UCSD-AML1 (cell line): ENCODE measurements at regions not wholly inside any gene's neighbourhood (a gene's known extent, or its start where the extent isn't known, plus 50 kb on each side); places are given as distances from the start of the nearest gene placed in this dataset.
"Not testable (repeated sequence)": the region's sequence is repeated elsewhere in the genome, so short reads cannot be mapped to it uniquely, and the experiment has no call there.

Experiments
- DNase-seq: peaks from one replicate; lab custom pipeline; 2025; ENCODE audit not compliant: unreplicated experiment; lab: John Stamatoyannopoulos, UW

DNA sequence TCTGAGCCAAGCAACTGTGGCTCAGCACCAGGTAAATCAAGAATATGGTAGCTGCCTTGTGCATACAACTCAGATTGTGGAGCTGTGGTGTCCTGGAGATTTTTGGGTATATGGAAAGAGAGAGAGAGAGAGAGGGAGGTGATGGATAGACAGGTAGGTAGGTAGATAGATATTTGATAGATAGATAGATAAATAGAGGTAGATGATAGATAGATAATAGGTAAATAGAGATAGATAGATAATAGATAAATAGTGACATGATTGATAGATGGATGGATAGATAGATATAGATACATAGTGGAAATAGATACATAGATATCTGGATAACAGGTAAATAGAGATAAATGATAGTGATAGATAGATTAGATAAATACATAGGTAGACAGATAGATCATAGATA, 206.3 kb downstream of the KLF6 start:
- no peak for DNase-seq

DNA sequence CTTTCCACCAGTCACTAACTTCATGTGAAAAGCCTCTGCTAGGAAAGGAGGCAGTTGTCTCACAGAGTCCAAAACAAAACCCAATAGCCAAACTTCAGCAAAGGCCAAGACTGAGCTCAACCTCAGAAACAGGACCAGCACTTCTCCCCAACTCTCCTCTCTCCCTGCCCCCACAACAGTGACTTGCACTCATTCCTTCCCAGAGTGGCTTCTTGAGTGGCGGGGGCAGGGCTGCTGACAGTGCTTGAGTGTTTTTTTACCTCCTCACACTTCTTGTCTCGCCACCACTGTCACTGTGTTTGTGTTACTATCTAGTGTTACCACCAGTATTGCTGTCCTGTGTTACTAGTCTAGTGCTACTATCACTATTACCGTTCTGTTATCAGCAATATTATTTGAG, 206.8 kb downstream of the KLF6 start:
- no peak for DNase-seq

DNA sequence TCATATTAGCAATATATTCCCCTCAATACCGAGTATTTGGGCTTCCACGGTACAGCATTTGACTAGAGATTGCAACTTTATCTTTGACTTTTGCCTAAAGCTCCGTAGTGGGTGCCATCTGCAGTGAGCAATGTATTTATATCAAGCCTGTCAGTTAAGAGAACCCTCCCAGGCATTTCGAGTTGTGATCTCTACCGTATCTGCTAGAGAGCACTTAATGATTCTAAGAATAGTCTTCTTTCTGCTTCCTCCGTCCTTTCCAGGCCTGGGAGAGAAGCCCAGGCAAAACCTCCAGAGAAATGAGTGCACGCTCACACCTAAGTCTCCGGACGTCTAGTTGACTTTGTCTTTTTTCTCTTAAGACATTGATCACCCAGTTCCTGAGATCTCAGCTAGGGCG, 210.6 kb downstream of the KLF6 start:
- DNase-seq: no peak

DNA sequence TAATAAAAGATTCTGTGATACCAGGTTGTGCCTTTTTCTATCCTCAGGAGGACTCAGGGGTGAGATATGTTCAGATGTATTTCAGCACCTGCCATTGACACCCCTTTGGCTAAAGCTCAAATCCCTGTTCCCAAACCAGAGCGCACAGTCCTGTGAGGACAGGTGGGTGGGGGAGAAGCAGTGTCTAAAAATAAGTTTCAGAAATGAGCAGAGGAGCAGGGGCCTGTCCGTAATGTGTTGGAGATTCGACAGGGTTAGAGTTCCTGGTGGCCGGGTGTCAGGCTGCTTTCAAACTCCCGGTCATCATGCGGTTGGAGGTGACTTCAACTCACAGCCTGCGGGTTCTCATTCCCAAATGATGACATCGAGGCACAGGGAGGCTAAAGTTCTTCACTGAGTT, 211.5 kb downstream of the KLF6 start:
- DNase-seq: no peak

DNA sequence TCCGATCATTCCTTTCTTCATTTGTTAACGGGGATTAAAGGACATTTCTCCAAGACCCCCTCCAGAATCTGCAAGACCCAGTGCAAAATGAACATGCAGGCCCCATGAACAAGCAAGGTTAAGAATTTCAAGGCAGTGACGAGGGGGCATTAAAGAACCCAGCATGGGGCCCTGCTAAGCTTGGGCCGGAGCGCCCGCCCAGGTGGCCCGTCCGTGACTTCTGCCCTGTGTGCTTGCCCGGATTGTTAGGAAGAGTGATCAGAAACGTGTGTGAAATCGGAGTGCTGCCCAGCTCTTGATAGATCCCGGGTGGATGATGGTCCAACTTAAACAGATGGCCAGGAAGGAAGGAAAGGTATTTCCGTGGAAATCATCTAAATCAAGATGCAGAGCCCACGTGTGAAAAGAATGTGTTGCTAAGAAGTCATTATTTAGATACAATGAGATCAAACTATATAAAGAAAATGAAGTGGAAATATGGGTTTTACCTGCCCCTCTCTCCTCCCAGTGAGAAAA, 213.6 kb downstream of the KLF6 start:
- DNase-seq: no peak

DNA sequence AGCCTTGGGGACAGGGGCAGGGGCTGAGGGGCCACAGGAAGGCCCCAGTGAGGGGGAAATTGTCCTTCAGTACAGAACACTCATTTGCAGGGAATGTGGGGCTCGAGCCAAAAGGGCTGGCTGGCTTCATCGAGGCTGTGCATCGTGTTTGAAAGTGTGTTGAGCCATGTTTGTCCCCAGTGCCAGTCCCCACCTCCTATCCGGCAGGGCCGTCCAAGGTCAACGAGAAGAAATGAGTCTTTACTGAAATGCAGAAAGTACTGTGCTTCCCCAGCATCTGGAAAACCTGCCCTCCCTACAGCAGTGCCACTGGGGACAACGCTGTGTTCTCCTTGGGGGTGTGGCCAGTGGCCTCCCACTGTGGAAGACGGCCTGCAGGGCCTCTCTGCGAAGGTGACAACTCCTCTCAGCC, 214.1 kb downstream of the KLF6 start:
- DNase-seq: no peak

DNA sequence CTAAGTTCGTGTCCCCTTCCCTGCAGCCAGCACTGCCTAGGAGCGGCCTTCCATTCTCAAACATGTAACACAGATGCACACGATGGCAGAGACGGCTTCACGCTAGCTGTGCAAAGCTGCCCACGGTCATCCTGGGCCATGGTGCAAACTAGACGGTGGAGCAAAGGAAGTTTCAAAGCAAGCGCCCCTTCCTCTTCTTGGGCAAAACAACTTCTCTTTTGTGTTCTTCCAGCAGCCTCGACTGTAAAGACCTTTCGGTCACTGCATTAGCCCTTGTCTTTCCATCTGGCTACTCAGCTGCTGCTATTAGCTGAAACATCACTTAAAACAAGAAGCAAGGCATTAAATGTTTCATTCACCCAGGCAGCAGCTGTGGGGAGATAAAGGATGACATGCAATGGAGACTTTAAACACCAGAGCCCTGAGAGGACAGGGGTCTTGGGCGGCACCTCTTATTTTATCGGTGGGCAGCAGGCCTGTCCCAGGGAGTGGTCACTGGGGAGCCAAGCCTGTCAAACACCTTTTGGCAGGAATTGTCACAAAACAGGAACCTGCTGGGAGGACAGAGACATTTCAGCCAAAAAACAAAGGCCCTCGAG, 214.8 kb downstream of the KLF6 start:
- DNase-seq: no peak

DNA sequence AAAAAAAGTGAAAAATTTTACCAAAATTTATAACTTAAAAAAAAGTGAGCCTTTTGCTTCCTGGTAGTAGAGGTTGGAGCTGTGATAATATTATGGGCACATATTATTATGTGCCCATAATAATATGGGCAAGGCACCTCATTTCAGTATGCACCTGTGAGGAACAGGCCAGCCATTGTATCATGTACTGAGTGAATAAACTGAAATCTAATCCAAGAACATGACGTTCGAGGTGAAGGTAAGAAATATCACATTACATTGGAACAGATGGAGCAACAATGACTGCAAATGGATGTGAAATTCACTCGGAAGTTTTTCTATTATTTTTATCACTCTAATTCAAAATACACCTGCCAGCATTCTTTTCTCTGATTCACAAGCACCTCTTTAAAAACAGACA, 216.0 kb downstream of the KLF6 start:
- DNase-seq: no peak

DNA sequence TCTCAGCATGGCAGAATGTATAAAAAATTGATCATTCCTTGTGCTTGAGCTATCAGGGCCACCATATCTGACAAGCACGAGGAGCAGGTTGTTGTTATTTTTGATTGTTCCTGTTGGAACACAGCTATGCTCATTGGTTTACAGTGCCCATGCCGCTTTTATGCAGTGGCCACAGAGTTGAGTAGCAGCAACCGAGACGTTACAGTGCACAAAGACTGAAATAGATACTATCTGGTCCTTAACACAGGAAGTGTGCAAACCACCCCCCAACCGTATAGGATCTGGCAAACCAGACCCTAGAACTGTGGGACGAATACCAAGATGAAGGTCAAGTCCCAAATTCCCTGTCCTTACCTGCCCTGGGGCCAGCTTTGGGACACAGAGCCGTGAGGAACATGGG, 216.6 kb downstream of the KLF6 start:
- no peak for DNase-seq

DNA sequence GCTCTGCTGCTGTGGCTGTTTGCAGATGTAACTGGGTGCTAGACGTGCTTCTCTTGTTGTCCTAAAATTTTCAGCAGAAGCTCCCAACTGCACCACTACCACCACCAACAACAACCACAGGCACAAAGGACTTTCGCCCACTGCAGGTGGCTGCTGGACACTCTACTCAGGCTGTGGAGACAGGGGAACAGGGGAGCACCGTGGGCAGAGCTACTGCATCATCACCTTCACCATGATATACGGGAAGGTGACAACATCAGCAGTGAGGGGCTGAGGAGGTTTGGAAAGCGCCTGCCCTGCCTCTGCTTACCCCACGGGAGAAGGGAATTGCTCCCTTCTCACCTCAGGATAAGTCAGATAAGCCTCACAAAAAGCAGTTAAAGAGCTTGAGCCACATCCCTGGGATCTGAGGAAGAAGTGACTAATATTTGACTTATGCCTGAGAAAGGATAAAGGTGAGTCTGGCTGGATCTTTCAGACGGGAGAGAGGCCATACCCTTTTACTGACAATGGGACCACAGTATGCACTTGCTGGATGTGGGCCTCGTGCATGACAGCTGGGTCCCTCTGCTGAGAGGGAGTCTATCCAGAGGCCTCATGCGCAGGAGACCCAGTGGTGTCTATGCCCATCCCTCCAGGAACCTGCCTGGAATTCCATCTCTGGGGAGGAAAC, 217.6 kb downstream of the KLF6 start:
- DNase-seq: no peak

DNA sequence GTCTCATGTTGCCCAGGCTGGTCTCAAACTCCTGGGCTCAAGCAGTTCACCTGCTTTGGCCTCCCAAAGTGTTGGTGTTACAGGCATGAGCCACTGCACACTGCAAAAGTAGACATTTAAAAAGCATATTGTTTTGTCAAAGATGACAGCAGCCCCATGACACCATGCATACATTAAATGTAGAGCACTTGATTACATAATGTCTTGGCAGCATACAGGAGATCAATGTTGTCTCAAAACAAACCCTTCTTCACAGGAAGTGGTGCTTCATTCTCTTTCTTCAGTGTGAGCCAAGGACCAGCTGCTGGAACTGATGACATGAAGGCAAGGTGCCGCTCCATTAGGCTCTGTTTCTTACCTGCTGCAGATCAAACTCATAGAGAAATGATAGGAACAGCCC, 218.4 kb downstream of the KLF6 start:
- no peak for DNase-seq

DNA sequence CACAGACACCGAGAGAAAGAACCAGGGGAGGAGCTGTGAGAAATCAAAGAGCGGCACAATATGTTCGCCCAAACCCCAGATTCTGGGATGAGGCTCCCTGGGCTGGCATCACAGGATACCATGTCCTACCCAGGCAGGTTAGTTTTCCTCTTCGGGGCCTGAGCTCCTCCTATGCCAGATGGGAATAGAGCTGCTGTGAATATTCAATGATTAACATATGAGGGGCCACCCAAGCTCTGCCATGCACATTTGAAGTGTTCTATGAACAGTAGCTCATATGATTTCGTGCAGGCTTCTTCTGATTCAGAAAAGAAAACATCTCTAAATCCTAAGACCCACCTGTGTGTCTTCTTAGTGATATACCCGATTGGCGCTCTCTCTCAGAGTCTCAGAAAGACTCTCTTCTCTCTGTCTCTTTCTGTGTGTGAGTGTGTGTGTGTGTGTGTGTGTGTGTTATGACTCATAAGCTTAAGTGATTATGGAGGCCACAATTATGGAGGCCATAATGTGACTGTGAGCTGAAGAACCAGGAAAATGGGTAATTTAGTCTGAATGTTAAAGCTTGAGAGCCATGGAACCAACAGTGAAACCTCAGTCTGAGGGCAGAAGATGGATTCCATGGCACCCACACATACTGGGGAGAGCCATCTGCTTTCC, 220.5 kb downstream of the KLF6 start:
- DNase-seq: no peak

DNA sequence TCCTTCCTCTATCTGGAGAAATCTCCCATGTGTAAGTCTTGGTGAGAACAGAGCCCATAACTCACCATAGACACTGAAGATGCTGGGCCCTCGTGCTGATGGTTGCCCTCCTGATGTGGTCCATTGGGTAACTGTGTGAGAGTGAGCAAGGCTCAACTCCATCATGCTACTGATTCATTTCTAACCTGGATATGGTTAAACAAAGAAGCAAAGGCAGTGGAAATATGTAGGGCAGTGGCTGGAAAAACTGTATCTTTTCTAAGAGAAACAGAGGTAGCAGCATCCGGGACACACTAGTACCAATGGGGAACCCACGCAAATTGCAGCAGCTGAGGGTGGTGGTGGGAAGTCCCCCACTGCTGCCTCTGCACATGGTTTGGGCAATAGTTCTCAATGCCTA, 221.7 kb downstream of the KLF6 start:
- DNase-seq: no peak

DNA sequence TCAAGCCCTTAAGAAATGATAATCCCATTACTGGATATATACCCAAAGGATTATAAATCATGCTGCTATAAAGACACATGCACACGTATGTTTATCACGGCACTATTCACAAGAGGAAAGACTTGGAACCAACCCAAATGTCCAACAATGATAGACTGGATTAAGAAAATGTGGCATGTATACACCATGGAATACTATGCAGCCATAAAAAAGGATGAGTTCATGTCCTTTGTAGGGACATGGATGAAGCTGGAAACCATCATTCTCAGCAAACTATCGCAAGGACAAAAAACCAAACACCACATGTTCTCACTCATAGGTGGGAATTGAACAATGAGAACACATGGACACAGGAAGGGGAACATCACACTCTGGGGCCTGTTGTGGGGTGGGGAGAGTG, 224.4 kb downstream of the KLF6 start:
- DNase-seq: not testable (repeated sequence)

DNA sequence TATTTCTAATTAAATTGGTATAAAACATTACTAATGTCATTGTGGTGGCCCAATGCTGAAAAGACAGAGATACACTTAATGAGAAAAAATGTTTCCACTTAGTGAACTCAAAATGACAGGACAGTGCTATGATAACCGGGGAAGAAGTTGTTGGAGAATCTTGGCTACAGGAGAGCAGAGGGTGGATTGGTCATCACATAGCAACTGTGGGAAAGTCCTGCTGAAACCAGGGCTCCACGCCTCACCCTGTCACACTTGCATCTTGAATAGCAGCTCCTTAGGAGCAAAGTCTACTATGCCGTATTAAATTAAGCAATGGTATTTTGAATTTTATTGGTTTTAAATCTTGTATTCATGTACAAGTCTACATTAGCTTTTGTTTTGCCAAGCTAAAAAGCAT, 225.5 kb downstream of the KLF6 start:
- no peak for DNase-seq

DNA sequence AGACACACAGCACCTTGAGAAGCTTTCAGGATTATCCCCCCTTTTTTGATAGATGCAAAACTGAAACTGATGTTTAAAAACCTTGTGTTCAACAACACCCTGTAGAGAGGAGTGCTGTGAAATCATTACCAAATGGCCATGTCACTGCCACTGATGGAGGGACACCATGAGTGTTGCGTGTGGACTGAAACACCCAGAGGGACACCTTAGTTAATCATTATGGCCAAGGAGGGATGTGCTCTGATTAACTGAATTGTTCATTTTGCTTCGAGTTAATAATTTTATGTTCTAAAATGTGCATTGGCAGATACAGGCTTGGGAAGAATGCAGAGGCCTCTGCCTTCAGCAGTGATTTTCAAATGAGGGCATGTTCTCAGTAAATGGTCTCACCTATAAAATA, 226.0 kb downstream of the KLF6 start:
- DNase-seq: no peak

DNA sequence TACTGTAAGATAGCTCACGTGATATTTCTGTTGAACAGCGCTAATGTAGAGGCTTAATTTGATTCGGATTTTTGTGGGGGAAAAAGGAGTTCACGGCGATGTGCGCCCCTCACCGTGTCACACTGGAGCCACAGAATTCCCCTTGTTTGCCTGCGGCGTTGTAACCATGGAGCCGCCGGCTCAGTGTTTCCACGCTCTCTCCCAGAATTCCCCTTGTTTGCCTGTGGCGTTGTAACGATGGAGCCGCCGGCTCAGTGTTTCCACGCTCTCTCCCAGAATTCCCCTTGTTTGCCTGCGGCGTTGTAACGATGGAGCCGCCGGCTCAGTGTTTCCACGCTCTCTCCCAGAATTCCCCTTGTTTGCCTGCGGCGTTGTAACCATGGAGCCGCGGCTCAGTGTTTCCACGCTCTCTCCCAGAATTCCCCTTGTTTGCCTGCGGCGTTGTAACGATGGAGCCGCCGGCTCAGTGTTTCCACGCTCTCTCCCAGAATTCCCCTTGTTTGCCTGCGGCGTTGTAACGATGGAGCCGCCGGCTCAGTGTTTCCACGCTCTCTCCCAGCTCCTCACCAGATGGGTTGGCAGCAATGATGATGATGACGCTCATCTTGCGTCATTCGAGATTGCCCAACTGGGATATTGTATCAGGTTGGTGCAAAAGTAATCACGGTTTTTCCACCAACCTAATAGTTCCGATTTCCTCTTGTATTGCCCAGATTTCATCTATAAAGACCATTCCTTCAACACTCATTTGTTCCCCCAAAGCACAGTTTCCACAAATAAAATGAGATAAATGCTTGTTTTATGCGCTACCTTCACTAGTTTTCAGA, 228.6 kb downstream of the KLF6 start:
- DNase-seq: not testable (repeated sequence)

DNA sequence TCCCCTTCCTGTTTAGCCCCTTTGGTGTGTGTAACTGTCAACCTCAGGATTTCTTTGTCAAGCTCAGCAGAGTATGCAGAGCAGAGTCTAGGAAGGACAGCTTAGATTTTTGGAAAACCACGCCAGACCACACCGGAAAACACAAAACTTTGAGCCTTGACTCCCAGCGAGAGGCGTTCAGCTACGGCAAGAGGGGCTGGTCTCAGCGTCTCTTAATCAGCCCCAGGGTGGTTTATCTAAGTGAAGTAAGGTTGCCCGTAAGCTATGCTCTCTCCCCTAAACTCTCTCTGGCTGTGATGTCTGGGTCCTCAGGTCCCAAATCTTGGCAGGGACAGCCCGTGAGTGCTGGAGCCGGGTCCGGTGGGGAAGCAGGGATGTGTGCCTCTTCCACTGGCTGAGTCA, 230.9 kb downstream of the KLF6 start:
- DNase-seq: no peak

DNA sequence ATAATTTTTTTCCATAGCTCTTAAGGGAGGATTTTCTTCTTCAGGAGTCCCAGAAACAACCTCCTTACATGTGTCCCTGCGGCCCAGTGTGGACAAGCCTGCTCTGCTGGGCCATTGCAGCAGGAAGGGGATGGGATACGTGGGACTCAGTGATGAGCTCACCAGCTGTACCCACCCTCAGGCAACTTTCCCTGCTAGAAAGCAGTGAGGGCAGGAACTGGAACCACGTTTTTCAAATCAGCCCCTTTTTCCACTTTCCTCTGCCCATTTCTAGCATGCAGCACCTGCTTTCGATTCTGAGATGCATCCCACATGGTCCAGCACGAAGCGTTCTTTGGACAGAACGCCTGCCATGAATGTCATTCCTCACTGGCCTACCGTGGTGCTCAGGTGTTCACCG, 232.7 kb downstream of the KLF6 start:
- DNase-seq: no peak

DNA sequence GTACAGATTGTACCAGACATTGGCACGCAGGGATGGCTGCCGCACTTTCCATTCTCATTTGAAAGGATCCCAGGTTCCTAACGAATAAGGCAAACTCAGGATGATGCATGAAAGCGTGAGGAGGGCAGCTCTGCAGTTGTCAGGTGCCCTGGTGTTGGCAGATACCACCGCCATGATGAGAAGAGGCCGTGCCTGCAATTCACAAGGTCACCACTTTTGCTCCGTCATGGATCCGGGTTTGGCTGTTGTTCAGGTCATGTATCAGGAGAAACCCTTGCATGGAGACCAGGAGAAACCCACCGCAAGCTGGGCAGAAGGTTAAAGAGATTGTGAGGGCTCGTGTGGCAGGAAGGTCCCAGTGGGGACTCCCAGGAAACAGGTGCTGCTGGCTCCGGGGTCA, 233.2 kb downstream of the KLF6 start:
- DNase-seq: no peak

DNA sequence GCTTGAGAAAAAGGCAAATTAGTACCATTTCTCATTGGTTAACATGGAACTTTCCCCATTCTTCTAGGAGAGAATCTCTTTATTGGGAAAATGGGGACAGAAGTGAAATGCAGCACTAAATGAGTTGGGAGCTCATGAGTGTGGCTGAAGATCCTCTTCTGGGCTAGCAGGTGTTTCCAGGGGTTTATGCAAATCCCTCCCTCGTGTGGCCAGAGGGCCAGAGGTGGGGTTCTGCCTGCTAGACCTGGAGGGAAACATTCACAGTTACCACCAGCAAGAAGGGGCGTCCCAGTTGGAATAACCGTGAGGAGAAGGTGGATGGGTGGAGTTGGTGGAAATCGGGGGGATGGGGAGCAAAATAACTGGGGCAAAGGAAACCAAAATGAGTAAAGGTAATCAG, 235.9 kb downstream of the KLF6 start:
- no peak for DNase-seq

DNA sequence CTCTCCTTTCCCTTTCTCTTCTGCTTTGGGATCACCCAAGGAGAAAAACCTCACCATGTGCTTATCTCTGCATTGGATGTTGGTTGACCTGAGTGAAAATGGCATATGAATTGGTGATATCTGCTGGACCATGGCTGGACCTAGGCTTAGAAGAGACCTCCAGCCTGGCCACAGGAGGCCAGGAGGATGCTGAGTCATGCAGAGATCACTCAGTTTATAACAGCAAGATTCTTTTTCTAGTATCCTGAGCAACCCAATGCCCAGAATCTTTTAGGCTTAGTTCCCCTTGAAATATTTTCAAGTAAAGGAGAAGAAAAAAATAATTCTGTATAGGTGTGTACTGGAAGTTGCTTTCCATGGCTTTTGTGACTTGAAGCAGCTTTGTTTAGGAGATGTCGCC, 236.3 kb downstream of the KLF6 start:
- DNase-seq: no peak
